ENCODE measurements at regions not wholly inside any gene's neighbourhood (a gene's known extent, or its start where the extent isn't known, plus 50 kb on each side); places are given as distances from the start of the nearest gene placed in this dataset.

GRCh38 chr5:155082401-155082800 lies 68.8 kb downstream of the KIF4B start:
- TF ChIP-seq, protein P1, sequence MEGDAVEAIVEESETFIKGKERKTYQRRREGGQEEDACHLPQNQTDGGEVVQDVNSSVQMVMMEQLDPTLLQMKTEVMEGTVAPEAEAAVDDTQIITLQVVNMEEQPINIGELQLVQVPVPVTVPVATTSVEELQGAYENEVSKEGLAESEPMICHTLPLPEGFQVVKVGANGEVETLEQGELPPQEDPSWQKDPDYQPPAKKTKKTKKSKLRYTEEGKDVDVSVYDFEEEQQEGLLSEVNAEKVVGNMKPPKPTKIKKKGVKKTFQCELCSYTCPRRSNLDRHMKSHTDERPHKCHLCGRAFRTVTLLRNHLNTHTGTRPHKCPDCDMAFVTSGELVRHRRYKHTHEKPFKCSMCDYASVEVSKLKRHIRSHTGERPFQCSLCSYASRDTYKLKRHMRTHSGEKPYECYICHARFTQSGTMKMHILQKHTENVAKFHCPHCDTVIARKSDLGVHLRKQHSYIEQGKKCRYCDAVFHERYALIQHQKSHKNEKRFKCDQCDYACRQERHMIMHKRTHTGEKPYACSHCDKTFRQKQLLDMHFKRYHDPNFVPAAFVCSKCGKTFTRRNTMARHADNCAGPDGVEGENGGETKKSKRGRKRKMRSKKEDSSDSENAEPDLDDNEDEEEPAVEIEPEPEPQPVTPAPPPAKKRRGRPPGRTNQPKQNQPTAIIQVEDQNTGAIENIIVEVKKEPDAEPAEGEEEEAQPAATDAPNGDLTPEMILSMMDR (IDR thresholded peaks at IDR 0.05; ENCODE audit: borderline replicate concordance, extremely low read depth, low read length, poor library complexity, severe bottlenecking) = no peak
- no peak for TF ChIP-seq EZH2 (IDR thresholded peaks at IDR 0.05; ENCODE audit: borderline replicate concordance, low read depth, low read length, severe bottlenecking)

Measured in DND-41 (cell line).